Stimulated activated CD4-positive, alpha-beta T cell treated with anti-CD3 and anti-CD28 coated beads, Interleukin-1b, Interleukin-23, amount 100 ng/mL, for 1 hour (primary cell): ENCODE measurements at regions not wholly inside any gene's neighbourhood (a gene's known extent, or its start where the extent isn't known, plus 50 kb on each side); places are given as distances from the start of the nearest gene placed in this dataset.
"Not testable (repeated sequence)": the region's sequence is repeated elsewhere in the genome, so short reads cannot be mapped to it uniquely, and the experiment has no call there.

ENCODE experiments used
- DNase-seq, 2 donors: peaks; one replicate each; pipeline ENCODE4 v3.0.0-alpha.2; 2020; ENCODE audit warnings: low read depth in 2 of 2

DNA sequence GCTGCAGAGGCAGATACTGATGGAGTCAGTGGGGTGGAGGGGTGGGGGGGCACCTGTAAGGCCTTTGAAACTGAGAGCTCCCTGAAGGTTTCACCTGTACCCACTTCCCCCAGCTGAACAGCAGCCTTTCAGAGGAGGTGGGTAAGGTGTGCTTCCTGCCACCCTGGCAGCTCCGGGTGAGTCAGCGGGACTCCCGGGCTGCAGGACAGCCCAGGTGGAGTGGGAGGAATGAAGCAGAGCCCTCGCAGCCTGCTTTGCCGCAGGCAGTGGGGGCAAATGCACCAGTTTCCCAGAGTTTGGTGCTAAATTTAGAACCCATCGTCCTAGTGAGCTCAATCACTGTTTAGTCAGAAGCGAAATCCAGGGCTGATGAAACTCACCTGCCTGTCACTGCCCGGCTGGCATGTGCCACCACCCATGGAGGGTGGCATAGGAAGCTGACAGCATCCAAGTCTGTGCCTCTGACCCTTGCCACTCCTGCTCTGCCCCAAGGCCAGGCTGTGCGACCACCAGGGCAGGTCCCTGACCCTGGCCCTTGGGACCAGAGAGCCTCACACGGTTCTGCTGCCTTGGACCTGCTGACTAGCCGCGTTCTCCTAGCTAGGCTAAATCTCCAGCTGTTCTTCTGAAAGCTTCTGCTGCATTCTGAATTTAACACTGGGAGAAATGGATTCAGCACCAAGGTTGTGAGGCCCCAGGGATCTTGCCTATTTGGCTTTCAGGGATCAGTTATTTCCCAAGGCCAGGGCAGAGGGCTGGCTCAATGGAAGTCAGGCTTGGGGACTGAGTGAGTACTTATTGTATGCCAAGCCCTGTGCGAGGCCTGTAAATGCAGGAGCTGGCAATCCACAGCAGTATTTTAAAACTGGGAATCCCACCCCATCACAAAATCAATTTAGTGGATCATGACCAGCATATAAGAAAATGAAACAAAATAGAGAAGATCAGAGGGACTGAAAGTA is 67.3 kb upstream of the RASGRF1 start:
- DNase-seq = no peak

GRCh38 chr15:79156704-79157375 is 66.3 kb upstream of the RASGRF1 start:
- DNase-seq = no peak

DNA sequence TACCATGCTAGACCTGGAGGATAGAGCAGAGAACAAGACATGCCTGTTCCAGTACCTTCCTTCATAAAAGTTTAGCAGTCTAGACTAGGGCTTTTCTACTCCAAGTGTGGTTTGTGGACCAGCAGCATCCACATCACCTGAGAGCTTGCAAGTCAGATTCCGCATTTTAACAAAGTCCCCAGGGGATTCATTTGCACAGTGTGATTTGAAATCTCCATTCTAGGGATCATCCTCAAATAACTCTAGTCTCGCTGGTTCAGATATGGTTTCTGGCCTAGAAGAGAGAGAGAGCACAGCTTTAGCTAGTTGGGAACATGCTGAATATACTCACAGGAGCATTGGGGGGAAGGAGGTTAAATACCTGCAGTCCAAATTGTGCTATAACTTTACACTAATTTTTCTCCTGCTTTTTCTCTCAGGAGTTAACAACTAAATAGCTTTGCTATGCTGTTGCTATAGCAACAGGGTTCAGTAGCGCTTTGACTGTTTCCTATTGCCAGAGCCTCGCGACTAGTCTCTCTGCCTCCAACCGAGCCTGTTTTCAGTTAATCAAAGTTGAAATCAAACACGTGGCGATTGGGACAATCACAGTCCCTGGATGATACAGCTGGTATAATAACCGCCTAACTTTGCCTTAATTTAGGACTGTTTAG is 64.0 kb upstream of the RASGRF1 start:
- no peak for DNase-seq

DNA sequence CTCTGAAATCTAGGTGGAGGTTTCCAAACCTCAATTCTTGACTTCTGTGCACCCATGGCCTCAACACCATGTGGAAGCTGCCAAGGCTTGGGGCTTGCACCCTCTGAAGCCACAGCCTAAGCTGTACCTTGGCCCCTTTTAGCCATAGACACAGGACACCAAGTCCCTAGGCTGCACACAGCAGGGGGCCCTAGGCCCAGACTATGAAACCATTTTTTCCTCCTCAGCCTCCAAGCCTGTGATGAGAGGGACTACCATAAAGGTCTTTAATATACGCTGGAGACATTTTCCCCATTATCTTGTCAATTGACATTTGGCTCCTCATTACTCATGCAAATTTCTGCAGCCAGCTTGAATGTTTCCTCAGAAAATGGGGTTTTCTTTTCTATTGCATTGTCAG is 53.7 kb upstream of the RASGRF1 start:
- DNase-seq = not testable (repeated sequence)

GRCh38 chr15:79140846-79141570 is 50.4 kb upstream of the RASGRF1 start:
- no peak for DNase-seq
